Gastrocnemius medialis (tissue), 4 donors: ENCODE measurements at regions not wholly inside any gene's neighbourhood (a gene's known extent, or its start where the extent isn't known, plus 50 kb on each side); places are given as distances from the start of the nearest gene placed in this dataset.

Experiments used
- POLR2A ChIP-seq, 2 donors: fragments of 450-650 bp; IDR thresholded peaks; one replicate each; pipeline ENCODE4 v1.6.1; 2017; ENCODE audit warnings: antibody characterized with exemption in 2 of 2, mild to moderate bottlenecking in 2 of 2, moderate library complexity in 2 of 2
- TF ChIP-seq, protein P1 (sequence below), 5 experiments: fragments of 450-650 bp in 3 of 5; fragments of 200-600 bp in 2 of 5; sonication (generic) in 2 of 5; IDR thresholded peaks in 4 of 5; conservative IDR thresholded peaks in 1 of 5; 1 replicate in 4 of 5; 2 replicates in 1 of 5; pipeline ENCODE4 v1.5.1; 2016 to 2019; ENCODE audit warnings: antibody characterized with exemption in 5 of 5, mild to moderate bottlenecking in 3 of 5, moderate library complexity in 3 of 5

GRCh38 chr11:11755871-11756270, 85.9 kb upstream of the USP47 start:
- TF ChIP-seq, protein P1, sequence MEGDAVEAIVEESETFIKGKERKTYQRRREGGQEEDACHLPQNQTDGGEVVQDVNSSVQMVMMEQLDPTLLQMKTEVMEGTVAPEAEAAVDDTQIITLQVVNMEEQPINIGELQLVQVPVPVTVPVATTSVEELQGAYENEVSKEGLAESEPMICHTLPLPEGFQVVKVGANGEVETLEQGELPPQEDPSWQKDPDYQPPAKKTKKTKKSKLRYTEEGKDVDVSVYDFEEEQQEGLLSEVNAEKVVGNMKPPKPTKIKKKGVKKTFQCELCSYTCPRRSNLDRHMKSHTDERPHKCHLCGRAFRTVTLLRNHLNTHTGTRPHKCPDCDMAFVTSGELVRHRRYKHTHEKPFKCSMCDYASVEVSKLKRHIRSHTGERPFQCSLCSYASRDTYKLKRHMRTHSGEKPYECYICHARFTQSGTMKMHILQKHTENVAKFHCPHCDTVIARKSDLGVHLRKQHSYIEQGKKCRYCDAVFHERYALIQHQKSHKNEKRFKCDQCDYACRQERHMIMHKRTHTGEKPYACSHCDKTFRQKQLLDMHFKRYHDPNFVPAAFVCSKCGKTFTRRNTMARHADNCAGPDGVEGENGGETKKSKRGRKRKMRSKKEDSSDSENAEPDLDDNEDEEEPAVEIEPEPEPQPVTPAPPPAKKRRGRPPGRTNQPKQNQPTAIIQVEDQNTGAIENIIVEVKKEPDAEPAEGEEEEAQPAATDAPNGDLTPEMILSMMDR (IDR thresholded peaks at IDR 0.05 in 4 of 5, conservative IDR thresholded peaks at IDR 0.05 in 1 of 5): no peak
- TF ChIP-seq POLR2A (IDR thresholded peaks at IDR 0.05): no peak
